Ovary (tissue), 7 donors: ENCODE measurements at regions not wholly inside any gene's neighbourhood (a gene's known extent, or its start where the extent isn't known, plus 50 kb on each side); places are given as distances from the start of the nearest gene placed in this dataset.
"Not testable (repeated sequence)": the region's sequence is repeated elsewhere in the genome, so short reads cannot be mapped to it uniquely, and the experiment has no call there.

Experiments used
- DNase-seq, 5 donors: peaks; one replicate each; pipeline ENCODE4 v3.0.0-alpha.2; 2019 to 2020
- H3K27ac ChIP-seq, 2 donors: fragments of 200-600 bp; one replicate each; pipeline versions ENCODE4 v1.5.1 to v1.8.0; 2019 to 2022
- H3K27me3 ChIP-seq: fragments of 200-600 bp; one replicate; pipeline ENCODE4 v1.8.0; 2022
- H3K36me3 ChIP-seq: fragments of 200-600 bp; sonication (generic); one replicate; pipeline ENCODE4 v1.5.1; 2019
- H3K4me1 ChIP-seq: one replicate; pipeline ENCODE4 v1.8.1; 2013; ENCODE audit warnings: mild to moderate bottlenecking, moderate library complexity; ENCODE audit not compliant: insufficient read depth
- H3K4me3 ChIP-seq: fragments of 200-600 bp; sonication (generic); one replicate; pipeline ENCODE4 v1.5.1; 2017
- H3K9me3 ChIP-seq, 2 donors: fragments of 200-600 bp in 1 of 2; sonication (generic) in 1 of 2; one replicate each; pipeline versions ENCODE4 v1.5.1 to v1.8.1; 2013 to 2019; ENCODE audit warnings: mild to moderate bottlenecking in 1 of 2, moderate library complexity in 1 of 2
- CTCF ChIP-seq, 3 donors: fragments of 450-650 bp in 2 of 3; fragments of 200-600 bp in 1 of 3; IDR thresholded peaks; one replicate each; pipeline versions ENCODE4 v1.5.1 to v1.8.0; 2016 to 2022; ENCODE audit warnings: antibody characterized with exemption in 3 of 3, mild to moderate bottlenecking in 1 of 3
- EP300 ChIP-seq: sonication (generic); formaldehyde crosslinking; IDR thresholded peaks from one replicate; pipeline ENCODE4 v1.6.1; 2017; ENCODE audit warnings: antibody characterized with exemption
- POLR2A ChIP-seq: fragments of 450-650 bp; IDR thresholded peaks from one replicate; pipeline ENCODE4 v1.6.1; 2017; ENCODE audit warnings: antibody characterized with exemption, mild to moderate bottlenecking, moderate library complexity
- WGBS, 3 donors: extraction: QIAGEN DNeasy Blood & Tissue Kit in 1 of 3; methylation state at CpG; one replicate each; pipeline versions ENCODE4 v1.1.5 to v1.1.7; 2013 to 2017; 5-methylcytosine and 5-hydroxymethylcytosine counted together
- intact Hi-C, 4 donors: fragments of 100-400 bp; cut with DNase I; formaldehyde crosslinking; loops; one replicate each; pipeline versions ENCODE4 v1.11.0 to v1.15.1; 2022 to 2023
- donor health status: DM: no; HTN: no; CAD: no; lungs with moderate emphysema.
- donor health status: DM: no; HTN: no; CAD: no.
- donor health status: Bipolar disorder and iron deficiency.
- donor health status: DM: no; HTN: no; CAD: no.
- donor health status: DM: yes; HTN: yes; CAD: no.

DNA sequence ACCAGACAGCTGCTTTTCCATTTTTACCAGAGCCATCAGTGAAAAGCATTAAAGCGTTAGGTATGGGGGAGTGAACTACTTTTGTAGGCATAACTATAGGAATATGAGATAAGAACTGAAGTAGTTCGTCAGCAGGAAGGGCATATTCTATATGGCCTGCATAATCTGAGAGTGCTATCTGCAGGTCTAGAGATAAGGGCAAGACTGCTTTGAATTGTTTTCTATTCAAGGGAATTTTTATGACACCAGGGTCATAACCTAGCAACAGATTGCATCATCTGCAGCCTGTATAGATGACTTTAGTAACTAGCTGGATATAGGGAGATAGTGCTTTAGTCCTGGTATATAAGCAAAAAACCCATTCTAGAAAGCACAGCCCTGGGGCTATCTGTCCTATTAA lies 437.3 kb upstream of the HTR1E start:
- Histone ChIP-seq H3K9me3 (no peaks in the 10 kb centered on the region), H3K4me3 (no peak overlapping the region), H3K27ac (no peak overlapping the region), H3K4me1 (no peaks in the 10 kb centered on the region), H3K36me3 (no peaks in the 10 kb centered on the region), H3K27me3 (no peaks in the 10 kb centered on the region)
- no peak for TF ChIP-seq POLR2A
- no peak for TF ChIP-seq CTCF (IDR thresholded peaks at IDR 0.05)
- no peak for TF ChIP-seq EP300
- DNase-seq, result no peak
- intact Hi-C loops, result no loop called here
- 27 to 32% (median 28%) methylated on average over 2 of the region's 2 CpGs for WGBS, 3 donors

DNA sequence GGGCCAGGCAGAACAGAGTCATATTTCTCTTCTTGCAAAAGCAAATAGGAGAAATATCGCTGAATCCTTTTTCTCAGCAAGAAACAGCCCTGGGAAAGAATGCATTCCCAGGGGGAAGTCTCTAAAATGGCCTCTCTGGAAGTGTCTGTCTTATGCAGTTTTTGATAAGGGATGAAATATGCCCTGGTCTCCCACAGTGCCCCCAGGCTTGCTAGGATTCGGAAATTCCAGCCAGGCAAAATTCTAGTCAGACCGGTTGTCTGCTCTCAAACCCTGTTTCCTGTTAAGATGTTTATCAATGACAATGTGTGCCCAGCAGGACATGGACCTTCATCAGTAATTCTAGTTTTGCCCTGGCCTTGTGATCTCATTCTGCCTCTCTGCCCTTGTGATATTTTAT lies 448.3 kb upstream of the HTR1E start:
- H3K4me3 ChIP-seq, H3K9me3 ChIP-seq, H3K27ac ChIP-seq, intact Hi-C loops, DNase-seq, H3K36me3 ChIP-seq, H3K4me1 ChIP-seq, H3K27me3 ChIP-seq: not testable (repeated sequence)
- 52 to 63% (median 53%) methylated on average over 3 of the region's 3 CpGs for WGBS, 3 donors

- 89 to 98% (median 96%) methylated on average over 2 of the region's 2 CpGs for WGBS, 3 donors
- Histone ChIP-seq H3K27me3 (no peaks in the 10 kb centered on the region), H3K4me3 (no peak overlapping the region), H3K4me1 (no peaks in the 10 kb centered on the region), H3K36me3 (no peaks in the 10 kb centered on the region), H3K9me3 (no peaks in the 10 kb centered on the region), H3K27ac (no peak overlapping the region)
- intact Hi-C loops, result no loop called here
- no peak for DNase-seq
- TF ChIP-seq EP300 (no peak), POLR2A (no peak), CTCF (IDR thresholded peaks at IDR 0.05) (no peak)
These were observed 449.6 kb upstream of the HTR1E start for GRCh38 chr6:86487660-86488221.

DNA sequence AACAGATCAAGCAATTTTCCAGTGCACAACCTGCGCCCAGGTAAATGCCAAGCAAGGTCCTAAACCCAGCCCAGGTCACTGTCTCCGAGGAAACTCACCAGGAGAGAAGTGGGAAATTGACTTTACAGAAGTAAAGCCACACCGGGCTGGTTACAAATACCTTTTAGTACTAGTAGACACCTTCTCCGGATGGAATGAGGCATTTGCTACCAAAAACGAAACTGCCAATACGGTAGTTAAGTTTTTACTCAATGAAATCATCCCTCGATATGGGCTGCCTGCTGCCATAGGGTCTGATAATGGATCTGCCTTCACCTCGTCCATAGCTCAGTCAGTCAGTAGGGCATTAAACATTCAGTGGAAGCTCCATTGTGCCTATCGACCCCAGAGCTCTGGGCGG lies 459.0 kb upstream of the HTR1E start:
- H3K4me3 ChIP-seq, H3K27me3 ChIP-seq, DNase-seq, H3K9me3 ChIP-seq, H3K4me1 ChIP-seq, intact Hi-C loops, H3K27ac ChIP-seq, H3K36me3 ChIP-seq: not testable (repeated sequence)
- WGBS, 3 donors, result 91 to 96% (median 91%) methylated on average over 10 of the region's 10 CpGs

- intact Hi-C loops, result no loop called here
- no peaks in the 10 kb centered on the region for H3K36me3 ChIP-seq
- H3K27ac ChIP-seq, result no peak overlapping the region
- 63 to 69% (median 63%) methylated on average over 9 of the region's 9 CpGs for WGBS, 3 donors
- TF ChIP-seq CTCF (IDR thresholded peaks at IDR 0.05), result no peak
- no peak for TF ChIP-seq POLR2A
- no peak for TF ChIP-seq EP300
- no peak overlapping the region for H3K4me3 ChIP-seq
- no peaks in the 10 kb centered on the region for H3K4me1 ChIP-seq
- H3K27me3 ChIP-seq, result no peaks in the 10 kb centered on the region
- H3K9me3 ChIP-seq, result no peaks in the 10 kb centered on the region
- DNase-seq, result no peak
These were observed 459.7 kb upstream of the HTR1E start for GRCh38 chr6:86477500-86478148.
